IPS-18a (cell line): ENCODE measurements at regions not wholly inside any gene's neighbourhood (a gene's known extent, or its start where the extent isn't known, plus 50 kb on each side); places are given as distances from the start of the nearest gene placed in this dataset.
"Not testable (repeated sequence)": the region's sequence is repeated elsewhere in the genome, so short reads cannot be mapped to it uniquely, and the experiment has no call there.

Experiments
- H3K27ac ChIP-seq: one replicate; pipeline ENCODE4 v1.5.1; 2013; ENCODE audit warnings: low read length
- H3K27me3 ChIP-seq: one replicate; pipeline ENCODE4 v1.6.1; 2013; ENCODE audit warnings: mild to moderate bottlenecking, low read length; ENCODE audit not compliant: control insufficient read depth, insufficient read depth
- H3K36me3 ChIP-seq: one replicate; pipeline ENCODE4 v1.6.1; 2013; ENCODE audit warnings: low read depth, low read length; ENCODE audit not compliant: control insufficient read depth
- H3K4me1 ChIP-seq: one replicate; pipeline ENCODE4 v1.6.1; 2013; ENCODE audit warnings: low read depth, low read length; ENCODE audit not compliant: control insufficient read depth
- H3K4me3 ChIP-seq: one replicate; pipeline ENCODE4 v1.5.1; 2013; ENCODE audit warnings: low read length
- H3K9ac ChIP-seq: one replicate; pipeline ENCODE4 v1.6.1; 2013; ENCODE audit warnings: mild to moderate bottlenecking, low read length, moderate library complexity
- H3K9me3 ChIP-seq: one replicate; pipeline ENCODE4 v1.6.1; 2013; ENCODE audit warnings: low read depth, low read length; ENCODE audit not compliant: control insufficient read depth

DNA sequence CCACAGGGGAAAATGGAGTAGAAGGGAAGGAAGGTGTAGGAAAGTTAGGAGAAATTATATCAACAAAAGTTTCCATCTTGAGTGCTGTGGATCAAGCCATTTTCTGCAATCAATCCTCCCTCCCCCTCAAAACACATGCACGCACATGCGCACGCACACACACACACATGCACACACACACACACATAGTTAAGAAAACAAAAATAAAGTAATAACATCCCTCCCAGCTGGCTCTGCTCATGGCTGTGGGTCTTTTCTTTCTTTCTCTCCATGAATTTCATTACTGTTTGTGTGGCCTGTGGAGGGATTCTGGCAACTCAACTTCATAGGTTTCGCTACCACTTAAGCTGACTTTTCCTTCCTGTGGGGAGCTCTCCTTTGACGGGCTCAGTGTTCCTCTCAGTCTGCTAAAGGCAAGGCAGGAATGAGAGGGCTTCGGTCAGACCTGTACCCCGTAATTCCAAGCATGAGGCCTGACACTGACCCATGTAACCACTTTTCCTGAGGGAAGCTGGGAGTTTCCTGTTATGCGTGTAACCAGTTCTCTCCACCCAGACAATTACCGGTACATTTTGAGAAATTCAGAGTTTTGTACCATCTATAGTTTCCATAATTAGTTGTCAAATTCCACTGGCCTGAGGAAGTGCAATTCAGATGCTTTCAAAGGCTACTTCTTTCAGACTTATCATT lies 79.8 kb downstream of the ZNF92 start:
- Histone ChIP-seq H3K36me3 (no peaks in the 10 kb centered on the region), H3K27me3 (no peaks in the 10 kb centered on the region), H3K4me1 (no peaks in the 10 kb centered on the region), H3K9ac (no peak overlapping the region), H3K27ac (no peak overlapping the region), H3K4me3 (no peak overlapping the region), H3K9me3 (no peaks in the 10 kb centered on the region)

DNA sequence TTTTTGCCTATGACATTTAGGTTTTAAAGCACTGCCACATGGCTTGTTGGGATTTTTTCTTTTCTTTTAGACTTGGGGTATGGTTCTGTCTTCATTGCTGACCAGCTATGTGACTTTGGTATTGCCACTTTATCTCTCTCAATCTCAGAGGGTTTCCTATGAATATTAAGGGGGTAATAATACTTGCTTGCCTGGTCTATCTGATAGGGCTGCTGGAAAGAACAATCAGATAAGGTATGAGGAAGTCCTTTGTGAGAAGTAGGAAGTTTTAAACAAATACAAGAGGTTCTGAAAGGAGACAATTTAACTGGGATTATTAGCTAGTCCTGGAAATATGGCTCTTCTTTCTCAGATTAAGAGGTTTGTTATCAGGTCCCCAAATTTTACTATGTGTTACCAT lies 80.8 kb downstream of the ZNF92 start:
- no peaks in the 10 kb centered on the region for H3K9me3 ChIP-seq
- H3K27ac ChIP-seq: no peak overlapping the region
- H3K4me1 ChIP-seq: no peaks in the 10 kb centered on the region
- H3K4me3 ChIP-seq: no peak overlapping the region
- H3K36me3 ChIP-seq: no peaks in the 10 kb centered on the region
- H3K27me3 ChIP-seq: no peaks in the 10 kb centered on the region
- H3K9ac ChIP-seq: no peak overlapping the region

DNA sequence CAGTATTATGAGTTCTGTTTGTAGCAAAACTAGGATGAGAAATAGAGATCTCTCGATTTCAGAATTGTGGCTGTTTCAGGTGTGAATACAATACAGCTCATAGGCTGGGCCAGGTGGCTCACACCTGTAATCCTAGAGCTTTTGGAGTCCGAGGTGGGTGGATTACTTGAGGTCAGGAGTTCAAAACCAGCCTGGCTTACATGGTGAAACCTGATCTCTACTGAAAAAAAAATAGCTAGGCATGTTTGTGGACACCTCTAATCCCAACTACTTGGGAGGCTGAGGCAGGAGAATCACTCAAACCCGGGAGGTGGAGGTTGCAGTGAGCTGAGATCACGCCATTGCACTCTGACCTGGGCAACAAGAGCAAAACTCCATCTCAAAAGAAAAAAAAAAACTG lies 81.4 kb downstream of the ZNF92 start:
- H3K27ac ChIP-seq, H3K4me1 ChIP-seq, H3K4me3 ChIP-seq, H3K9me3 ChIP-seq, H3K36me3 ChIP-seq, H3K9ac ChIP-seq, H3K27me3 ChIP-seq: not testable (repeated sequence)

- no peak overlapping the region for H3K27ac ChIP-seq
- H3K4me1 ChIP-seq: no peaks in the 10 kb centered on the region
- no peak overlapping the region for H3K4me3 ChIP-seq
- H3K9ac ChIP-seq: no peak overlapping the region
- no peaks in the 10 kb centered on the region for H3K27me3 ChIP-seq
- no peaks in the 10 kb centered on the region for H3K36me3 ChIP-seq
- H3K9me3 ChIP-seq: no peaks in the 10 kb centered on the region
These were observed 84.0 kb downstream of the ZNF92 start for GRCh38 chr7:65457705-65458104.

DNA sequence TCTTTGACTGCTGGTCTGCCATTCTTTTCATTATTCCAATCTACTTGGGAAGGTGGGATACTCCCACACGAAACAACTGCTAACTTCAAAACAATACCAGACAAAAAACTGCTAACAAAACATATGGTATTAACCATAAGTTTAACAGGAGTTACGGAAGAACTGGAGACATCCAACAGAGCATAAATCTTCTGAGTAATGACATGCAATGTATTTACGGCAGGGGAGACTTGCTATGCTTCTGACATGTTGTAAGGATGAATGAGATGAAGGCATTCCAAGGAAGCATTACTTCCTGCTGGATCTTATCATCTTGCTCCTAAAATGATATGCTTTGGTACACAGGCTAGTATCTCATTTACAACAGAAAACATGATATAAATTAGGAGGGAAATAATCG lies 85.8 kb downstream of the ZNF92 start:
- Histone ChIP-seq H3K27me3 (no peaks in the 10 kb centered on the region), H3K9me3 (no peaks in the 10 kb centered on the region), H3K9ac (no peak overlapping the region), H3K4me3 (no peak overlapping the region), H3K4me1 (no peaks in the 10 kb centered on the region), H3K36me3 (no peaks in the 10 kb centered on the region), H3K27ac (no peak overlapping the region)

DNA sequence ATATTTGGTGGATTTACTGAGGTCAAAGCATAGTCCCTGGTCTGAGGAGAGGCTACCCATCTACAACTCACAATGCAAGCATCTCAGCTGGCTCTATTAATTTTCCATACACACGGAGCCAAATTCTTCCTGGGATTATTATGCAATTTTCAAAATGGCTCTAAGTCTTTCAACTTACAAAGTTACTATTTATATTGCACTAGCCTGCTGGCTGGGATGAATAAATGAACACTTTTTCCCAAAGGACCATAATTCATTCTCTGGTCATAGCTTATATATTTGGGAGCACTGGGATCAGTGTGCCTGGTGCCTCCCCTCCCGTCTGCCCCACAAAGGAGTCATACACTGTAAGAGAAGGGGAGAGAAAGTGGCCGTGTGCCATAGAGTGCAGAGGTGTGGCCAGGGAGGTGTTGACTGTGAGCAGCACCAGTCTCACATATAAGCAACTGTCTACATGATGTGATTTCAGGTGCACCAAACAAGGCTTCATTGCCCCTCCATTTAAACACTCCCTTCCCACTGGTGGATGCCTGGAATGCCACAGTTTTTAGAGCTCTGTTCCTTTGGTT lies 88.6 kb downstream of the ZNF92 start:
- H3K9me3 ChIP-seq: no peaks in the 10 kb centered on the region
- no peaks in the 10 kb centered on the region for H3K36me3 ChIP-seq
- H3K9ac ChIP-seq: no peak overlapping the region
- no peaks in the 10 kb centered on the region for H3K27me3 ChIP-seq
- H3K27ac ChIP-seq: no peak overlapping the region
- H3K4me1 ChIP-seq: no peaks in the 10 kb centered on the region
- H3K4me3 ChIP-seq: no peak overlapping the region

GRCh38 chr7:65463184-65463583 lies 89.5 kb downstream of the ZNF92 start:
- Histone ChIP-seq H3K4me1 (no peaks in the 10 kb centered on the region), H3K27me3 (no peaks in the 10 kb centered on the region), H3K27ac (no peak overlapping the region), H3K36me3 (no peaks in the 10 kb centered on the region), H3K9me3 (no peaks in the 10 kb centered on the region), H3K4me3 (no peak overlapping the region), H3K9ac (no peak overlapping the region)

- H3K36me3 ChIP-seq, H3K27ac ChIP-seq, H3K27me3 ChIP-seq, H3K4me1 ChIP-seq, H3K4me3 ChIP-seq, H3K9me3 ChIP-seq, H3K9ac ChIP-seq: not testable (repeated sequence)
These were observed 96.4 kb downstream of the ZNF92 start for GRCh38 chr7:65469919-65470558.

- Histone ChIP-seq H3K9ac (no peak overlapping the region), H3K4me3 (no peak overlapping the region), H3K27me3 (no peaks in the 10 kb centered on the region), H3K27ac (no peak overlapping the region), H3K9me3 (peaks cover 4% of the 10 kb centered on the region), H3K4me1 (peaks cover 3% of the 10 kb centered on the region), H3K36me3 (no peaks in the 10 kb centered on the region)
These were observed 97.9 kb downstream of the ZNF92 start for GRCh38 chr7:65471587-65471986.

DNA sequence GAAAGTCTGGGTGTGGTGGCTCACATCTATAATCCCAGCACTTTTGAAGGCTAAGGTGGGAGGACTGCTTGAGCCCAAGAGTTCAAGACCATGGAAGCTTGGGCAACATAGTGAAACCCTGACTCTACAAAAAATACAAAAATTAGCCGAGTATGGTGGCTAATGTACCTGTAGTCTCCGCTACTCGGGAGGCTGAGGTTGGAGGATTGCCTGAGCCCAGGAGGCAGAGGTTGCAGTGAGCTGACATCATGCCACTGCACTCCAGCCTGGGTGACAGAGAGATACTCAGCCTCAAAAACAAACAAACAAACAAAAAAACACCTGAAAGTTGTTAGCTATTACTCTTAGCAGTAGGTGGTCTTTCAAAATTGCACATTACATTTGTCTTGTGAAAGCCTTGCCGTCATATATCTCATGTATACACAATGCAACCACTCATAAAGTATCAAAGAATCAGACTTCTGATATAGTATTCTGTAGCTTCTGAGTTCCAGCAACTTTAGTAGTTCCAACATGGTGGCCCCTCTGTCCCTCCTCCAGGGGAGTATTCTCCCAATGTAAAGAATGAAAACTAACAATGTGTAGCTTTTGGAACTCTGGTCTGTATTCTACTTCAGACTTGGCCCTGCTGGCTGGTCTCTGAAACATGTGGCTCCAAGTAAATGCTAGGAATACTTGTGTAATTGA lies 101.5 kb downstream of the ZNF92 start:
- Histone ChIP-seq H3K27me3 (no peaks in the 10 kb centered on the region), H3K36me3 (no peaks in the 10 kb centered on the region), H3K4me3 (no peak overlapping the region), H3K27ac (no peak overlapping the region), H3K9me3 (no peaks in the 10 kb centered on the region), H3K4me1 (peaks cover 3% of the 10 kb centered on the region), H3K9ac (no peak overlapping the region)

- H3K4me1 ChIP-seq: peaks cover 3% of the 10 kb centered on the region
- H3K27ac ChIP-seq: no peak overlapping the region
- no peaks in the 10 kb centered on the region for H3K27me3 ChIP-seq
- H3K9ac ChIP-seq: no peak overlapping the region
- no peaks in the 10 kb centered on the region for H3K36me3 ChIP-seq
- no peak overlapping the region for H3K4me3 ChIP-seq
- no peaks in the 10 kb centered on the region for H3K9me3 ChIP-seq
These were observed 102.2 kb downstream of the ZNF92 start for GRCh38 chr7:65475734-65476319.
